ENCODE measurements at regions not wholly inside any gene's neighbourhood (a gene's known extent, or its start where the extent isn't known, plus 50 kb on each side); places are given as distances from the start of the nearest gene placed in this dataset.

DNA sequence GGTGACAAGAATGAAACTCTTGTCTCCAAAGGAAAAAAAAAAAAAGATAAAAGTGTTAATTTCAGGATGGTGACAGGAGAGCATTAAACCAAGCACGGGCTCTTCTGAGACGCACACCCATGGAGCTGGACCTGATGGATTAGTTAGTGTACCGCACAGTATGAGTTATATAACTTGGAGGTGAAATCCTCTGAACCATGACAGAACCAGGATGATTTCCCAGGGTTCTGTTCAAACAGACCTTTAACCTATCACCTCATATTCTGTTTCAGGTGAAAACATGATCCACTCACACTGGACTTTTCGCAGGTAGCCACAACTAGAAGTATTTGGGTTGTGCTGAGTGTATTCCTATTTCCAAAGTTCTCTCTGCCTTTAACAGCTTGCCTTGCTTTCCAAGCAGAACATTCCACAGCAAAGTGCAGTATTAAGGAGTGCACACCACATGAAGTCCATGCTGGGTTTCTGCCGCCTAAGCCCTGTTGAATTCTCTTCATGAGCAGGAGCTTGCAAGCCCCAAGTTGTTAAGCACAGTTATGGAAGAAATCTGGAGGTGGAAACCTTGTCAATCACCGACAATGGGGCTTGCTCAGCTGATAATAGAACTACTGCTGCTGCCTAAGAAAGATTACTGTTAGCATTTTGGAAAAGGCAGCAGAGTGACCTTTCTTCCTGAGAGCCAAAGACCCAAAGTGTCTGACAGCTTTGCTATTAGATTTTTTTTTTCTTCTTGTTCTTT is 461.7 kb downstream of the TLE1 start:
- Mint-ChIP-seq H3K27me3 (no peaks in the 10 kb centered on the region), H3K9me3 (no peaks in the 10 kb centered on the region), H3K36me3 (ENCODE audit: low read depth) (no peaks in the 10 kb centered on the region), H3K4me1 (peaks cover 11% of the 10 kb centered on the region), H3K27ac (no peak overlapping the region), H3K4me3 (no peak overlapping the region)
- intact Hi-C loops (cut with micrococcal nuclease) = no loop called here
- POLR2A ChIA-PET = no interaction called here
- TF ChIP-seq, protein P1, sequence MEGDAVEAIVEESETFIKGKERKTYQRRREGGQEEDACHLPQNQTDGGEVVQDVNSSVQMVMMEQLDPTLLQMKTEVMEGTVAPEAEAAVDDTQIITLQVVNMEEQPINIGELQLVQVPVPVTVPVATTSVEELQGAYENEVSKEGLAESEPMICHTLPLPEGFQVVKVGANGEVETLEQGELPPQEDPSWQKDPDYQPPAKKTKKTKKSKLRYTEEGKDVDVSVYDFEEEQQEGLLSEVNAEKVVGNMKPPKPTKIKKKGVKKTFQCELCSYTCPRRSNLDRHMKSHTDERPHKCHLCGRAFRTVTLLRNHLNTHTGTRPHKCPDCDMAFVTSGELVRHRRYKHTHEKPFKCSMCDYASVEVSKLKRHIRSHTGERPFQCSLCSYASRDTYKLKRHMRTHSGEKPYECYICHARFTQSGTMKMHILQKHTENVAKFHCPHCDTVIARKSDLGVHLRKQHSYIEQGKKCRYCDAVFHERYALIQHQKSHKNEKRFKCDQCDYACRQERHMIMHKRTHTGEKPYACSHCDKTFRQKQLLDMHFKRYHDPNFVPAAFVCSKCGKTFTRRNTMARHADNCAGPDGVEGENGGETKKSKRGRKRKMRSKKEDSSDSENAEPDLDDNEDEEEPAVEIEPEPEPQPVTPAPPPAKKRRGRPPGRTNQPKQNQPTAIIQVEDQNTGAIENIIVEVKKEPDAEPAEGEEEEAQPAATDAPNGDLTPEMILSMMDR (IDR thresholded peaks at IDR 0.05) = no peak
- no peak for ATAC-seq (ENCODE audit: low read depth)
- CTCF ChIA-PET = no interaction called here
- no peak for DNase-seq

DNA sequence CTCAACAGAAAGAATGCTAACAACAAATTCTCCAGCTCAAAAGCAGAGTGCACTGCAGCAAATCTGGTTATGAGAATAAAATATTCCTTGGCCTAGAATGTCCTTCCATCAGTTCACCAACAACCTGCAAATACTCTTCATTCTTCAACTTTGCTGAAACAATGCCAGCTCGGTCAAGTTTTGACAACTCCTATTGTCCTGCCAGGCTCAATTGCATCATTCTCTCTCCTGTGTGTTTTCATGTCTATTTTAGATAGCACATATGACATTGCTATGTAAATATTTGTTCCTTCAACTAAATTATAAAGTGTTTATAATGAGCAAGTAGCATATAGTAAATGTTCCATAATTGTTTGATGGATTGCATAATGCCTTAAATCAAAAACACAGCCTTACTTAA is 463.8 kb downstream of the TLE1 start:
- CTCF ChIA-PET = no interaction called here
- intact Hi-C loops (cut with micrococcal nuclease) = no loop called here
- H3K9me3 Mint-ChIP-seq = no peaks in the 10 kb centered on the region
- no peaks in the 10 kb centered on the region for H3K27me3 Mint-ChIP-seq
- ATAC-seq (ENCODE audit: low read depth) = no peak
- H3K4me1 Mint-ChIP-seq = peaks cover 11% of the 10 kb centered on the region
- TF ChIP-seq, protein P1 (IDR thresholded peaks at IDR 0.05) = no peak
- no peaks in the 10 kb centered on the region for H3K36me3 Mint-ChIP-seq (ENCODE audit: low read depth)
- no peak overlapping the region for H3K4me3 Mint-ChIP-seq
- POLR2A ChIA-PET = no interaction called here
- H3K27ac Mint-ChIP-seq = no peak overlapping the region
- no peak for DNase-seq

DNA sequence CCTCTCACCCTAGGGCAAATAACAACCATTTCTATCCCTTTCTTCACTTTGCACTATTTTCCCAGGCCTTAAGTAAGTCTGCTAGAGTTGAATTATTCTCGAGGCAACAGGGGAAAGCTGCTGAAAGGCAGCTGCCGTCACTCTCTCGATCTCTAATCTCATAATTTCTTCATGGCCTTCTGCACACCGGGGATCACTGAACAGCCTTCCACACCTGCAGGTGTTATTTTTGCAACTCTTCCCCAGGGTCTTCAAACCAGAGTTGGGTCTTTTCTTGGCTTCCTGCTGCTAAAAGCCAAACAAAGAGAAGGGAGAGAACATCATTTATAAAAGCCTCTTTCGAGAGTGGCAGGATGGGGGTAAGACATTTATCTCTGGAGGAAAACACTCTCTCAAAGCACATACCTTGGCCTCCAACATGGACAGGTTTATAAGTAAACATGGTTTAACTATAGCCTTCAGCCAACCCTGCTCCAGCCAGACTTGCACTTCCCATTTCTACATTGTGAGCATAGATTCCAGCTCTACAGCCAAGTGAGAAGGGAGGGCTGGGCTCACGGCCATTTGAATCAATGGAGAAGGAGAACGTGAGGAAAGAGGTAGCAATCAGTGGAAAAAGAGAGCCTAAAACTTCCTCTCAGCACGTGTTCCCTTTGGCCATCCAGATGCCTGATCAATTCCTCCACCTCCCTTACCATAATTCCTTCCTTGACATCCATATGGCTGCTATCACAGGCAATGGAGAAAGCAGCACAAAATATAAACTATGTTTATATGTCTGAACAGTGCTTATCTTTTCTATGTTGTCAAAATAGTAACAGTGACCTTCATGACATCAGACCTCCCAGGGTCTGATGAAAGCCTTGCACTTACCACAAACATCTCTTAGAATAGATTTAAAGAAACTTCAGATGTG is 464.9 kb downstream of the TLE1 start:
- TF ChIP-seq, protein P1 (IDR thresholded peaks at IDR 0.05) = no peak
- CTCF ChIA-PET = no interaction called here
- ATAC-seq (ENCODE audit: low read depth) = no peak
- H3K27me3 Mint-ChIP-seq = no peaks in the 10 kb centered on the region
- no peak overlapping the region for H3K4me3 Mint-ChIP-seq
- intact Hi-C loops (cut with micrococcal nuclease) = no loop called here
- H3K4me1 Mint-ChIP-seq = peaks cover 11% of the 10 kb centered on the region
- H3K27ac Mint-ChIP-seq = no peak overlapping the region
- POLR2A ChIA-PET = no interaction called here
- DNase-seq = no peak
- H3K36me3 Mint-ChIP-seq (ENCODE audit: low read depth) = no peaks in the 10 kb centered on the region
- no peaks in the 10 kb centered on the region for H3K9me3 Mint-ChIP-seq

DNA sequence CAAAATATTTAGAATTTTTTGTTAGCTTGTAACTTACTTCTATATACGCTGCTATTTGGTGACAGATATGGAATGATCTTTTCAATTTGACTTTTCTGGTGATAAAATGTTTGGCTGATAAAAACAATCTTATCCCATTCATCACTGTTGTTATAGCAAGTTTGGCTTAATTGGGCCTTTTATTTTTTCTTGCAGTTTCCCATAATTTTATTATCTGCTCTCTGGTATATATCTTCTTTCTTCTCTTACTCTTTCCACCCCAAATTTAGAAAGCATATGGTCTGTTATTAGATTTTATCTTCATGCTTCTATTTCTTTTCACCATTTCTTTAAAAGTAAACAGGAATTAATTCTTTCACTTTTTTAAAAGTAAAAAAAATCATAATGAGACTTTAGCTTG is 474.4 kb downstream of the TLE1 start:
- TF ChIP-seq, protein P1 (IDR thresholded peaks at IDR 0.05) = no peak
- ChIA-PET POLR2A (no interaction called here), CTCF (no interaction called here)
- no peaks in the 10 kb centered on the region for H3K27me3 Mint-ChIP-seq
- intact Hi-C loops (cut with micrococcal nuclease) = no loop called here
- peaks cover 4% of the 10 kb centered on the region for H3K9me3 Mint-ChIP-seq
- no peak overlapping the region for H3K4me3 Mint-ChIP-seq
- DNase-seq = no peak
- H3K4me1 Mint-ChIP-seq = no peaks in the 10 kb centered on the region
- H3K27ac Mint-ChIP-seq = no peak overlapping the region
- ATAC-seq (ENCODE audit: low read depth) = no peak
- no peaks in the 10 kb centered on the region for H3K36me3 Mint-ChIP-seq (ENCODE audit: low read depth)

DNA sequence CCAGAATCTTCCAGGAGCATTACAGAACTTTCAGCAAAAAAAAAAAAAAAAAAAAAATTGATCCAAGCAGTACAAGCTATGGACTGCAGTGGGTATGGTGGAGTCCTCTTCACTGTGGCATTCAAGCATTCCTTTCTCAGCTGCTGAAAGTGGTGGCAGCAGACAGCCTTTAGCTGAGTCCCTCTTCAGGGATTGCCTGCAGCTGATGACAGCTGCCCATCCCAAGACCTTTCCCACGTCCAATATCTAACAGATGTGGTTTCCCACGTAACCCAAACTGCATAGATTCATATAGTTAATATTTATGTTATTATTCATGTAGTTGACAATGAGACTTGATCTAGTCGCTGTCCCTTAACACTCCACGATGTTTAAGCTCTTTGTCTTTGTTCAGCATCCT is 475.9 kb downstream of the TLE1 start:
- Mint-ChIP-seq H3K4me1 (no peaks in the 10 kb centered on the region), H3K27ac (no peak overlapping the region), H3K9me3 (peaks cover 4% of the 10 kb centered on the region), H3K36me3 (ENCODE audit: low read depth) (no peaks in the 10 kb centered on the region), H3K27me3 (no peaks in the 10 kb centered on the region), H3K4me3 (no peak overlapping the region)
- ATAC-seq (ENCODE audit: low read depth) = no peak
- TF ChIP-seq, protein P1 (IDR thresholded peaks at IDR 0.05) = no peak
- no peak for DNase-seq
- POLR2A ChIA-PET = no interaction called here
- intact Hi-C loops (cut with micrococcal nuclease) = no loop called here
- CTCF ChIA-PET = no interaction called here

All from activated B cell treated with CpG ODN at 0.5 μM for 24 hours (primary cell).